ENCODE measurements at regions not wholly inside any gene's neighbourhood (a gene's known extent, or its start where the extent isn't known, plus 50 kb on each side); places are given as distances from the start of the nearest gene placed in this dataset.

DNA sequence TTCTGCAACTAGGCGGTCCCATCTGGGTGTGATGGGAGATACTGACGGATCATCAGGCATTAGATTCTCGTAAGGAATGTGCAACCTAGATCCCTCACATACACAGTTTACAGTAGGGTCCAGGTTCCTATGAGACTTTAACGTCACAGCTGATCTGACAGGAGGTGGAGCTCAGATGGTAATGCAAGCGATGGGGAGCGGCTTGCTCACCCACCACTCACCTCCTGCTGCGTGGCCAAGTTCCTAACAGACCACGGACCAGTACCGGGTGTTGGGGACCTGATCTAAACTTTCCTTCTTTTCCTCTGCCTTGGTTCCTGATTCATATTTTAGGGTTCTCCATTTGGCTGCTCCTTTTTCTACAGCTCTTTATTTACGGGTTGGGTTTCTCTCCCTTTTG is 479.8 kb downstream of the BCAT1 start:
- CTCF ChIA-PET, result interaction anchor here (1.0 kb wide), 1 partner anchor 108 kb away, joined by 3 read pairs; no protein-coding TSS in a partner anchor
- H3K9ac ChIP-seq (ENCODE audit: low read length), result no peak overlapping the region
- no peak for ATAC-seq (ENCODE audit: low read depth)
- 93% methylated on average over 6 of the region's 10 CpGs for WGBS (ENCODE audit: insufficient coverage)
- H4K20me1 ChIP-seq (ENCODE audit: control insufficient read depth, insufficient read depth, low read length, poor library complexity, severe bottlenecking), result no peaks in the 10 kb centered on the region
- intact Hi-C loops (cut with micrococcal nuclease), result no loop called here
- H3K79me2 ChIP-seq (ENCODE audit: control insufficient read depth, insufficient read depth, low read length), result no peaks in the 10 kb centered on the region
- no peak for DNase-seq
- Mint-ChIP-seq H3K4me1 (peaks cover 4% of the 10 kb centered on the region), H3K4me3 (no peak overlapping the region), H3K27me3 (no peaks in the 10 kb centered on the region), H3K27ac (no peak overlapping the region), H3K9me3 (ENCODE audit: insufficient read depth) (no peaks in the 10 kb centered on the region)
- H3K36me3 ChIP-seq (replicated peaks in 1 of 2; ENCODE audit: control extremely low read depth in 1 of 2, control insufficient read depth in 1 of 2, extremely low read depth in 1 of 2, insufficient read depth in 2 of 2, low read length in 1 of 2), result no peaks in the 10 kb centered on the region
- no peak overlapping the region for H3K27ac ChIP-seq (ENCODE audit: low read length in 2 of 2)
- H3K9me3 ChIP-seq (ENCODE audit: control extremely low read depth in 1 of 3, control insufficient read depth in 2 of 3, insufficient read depth in 1 of 3, low read length in 2 of 3), result no peaks in the 10 kb centered on the region
- H3K27me3 ChIP-seq (replicated peaks in 1 of 4; ENCODE audit: control extremely low read depth in 1 of 4, control insufficient read depth in 3 of 4, insufficient read depth in 4 of 4, low read length in 3 of 4), result no peaks in the 10 kb centered on the region
- POLR2A ChIA-PET, result no interaction called here
- no peak for TF ChIP-seq EZH2 (IDR thresholded peaks at IDR 0.05; ENCODE audit: borderline replicate concordance, insufficient read depth, low read depth, low read length, poor library complexity, severe bottlenecking)
- TF ChIP-seq, protein P1, sequence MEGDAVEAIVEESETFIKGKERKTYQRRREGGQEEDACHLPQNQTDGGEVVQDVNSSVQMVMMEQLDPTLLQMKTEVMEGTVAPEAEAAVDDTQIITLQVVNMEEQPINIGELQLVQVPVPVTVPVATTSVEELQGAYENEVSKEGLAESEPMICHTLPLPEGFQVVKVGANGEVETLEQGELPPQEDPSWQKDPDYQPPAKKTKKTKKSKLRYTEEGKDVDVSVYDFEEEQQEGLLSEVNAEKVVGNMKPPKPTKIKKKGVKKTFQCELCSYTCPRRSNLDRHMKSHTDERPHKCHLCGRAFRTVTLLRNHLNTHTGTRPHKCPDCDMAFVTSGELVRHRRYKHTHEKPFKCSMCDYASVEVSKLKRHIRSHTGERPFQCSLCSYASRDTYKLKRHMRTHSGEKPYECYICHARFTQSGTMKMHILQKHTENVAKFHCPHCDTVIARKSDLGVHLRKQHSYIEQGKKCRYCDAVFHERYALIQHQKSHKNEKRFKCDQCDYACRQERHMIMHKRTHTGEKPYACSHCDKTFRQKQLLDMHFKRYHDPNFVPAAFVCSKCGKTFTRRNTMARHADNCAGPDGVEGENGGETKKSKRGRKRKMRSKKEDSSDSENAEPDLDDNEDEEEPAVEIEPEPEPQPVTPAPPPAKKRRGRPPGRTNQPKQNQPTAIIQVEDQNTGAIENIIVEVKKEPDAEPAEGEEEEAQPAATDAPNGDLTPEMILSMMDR (IDR thresholded peaks at IDR 0.05), result no peak
- no peak overlapping the region for H2AFZ ChIP-seq (ENCODE audit: insufficient read depth, low read depth, low read length, poor library complexity, severe bottlenecking)
- H3K4me3 ChIP-seq (ENCODE audit: control extremely low read depth in 1 of 5, extremely low read depth in 1 of 5, insufficient read depth in 1 of 5, low read depth in 2 of 5, low read length in 4 of 5), result no peak overlapping the region
- H3K4me1 ChIP-seq (ENCODE audit: control insufficient read depth in 2 of 2, insufficient read depth in 2 of 2, low read length in 2 of 2), result peaks cover 0 to 3% of the 10 kb centered on the region in 2 donors
- H3K4me2 ChIP-seq (replicated peaks; ENCODE audit: low read depth, low read length, poor library complexity, severe bottlenecking), result no peak overlapping the region

- Histone ChIP-seq H3K27me3 (replicated peaks in 1 of 4; ENCODE audit: control extremely low read depth in 1 of 4, control insufficient read depth in 3 of 4, insufficient read depth in 4 of 4, low read length in 3 of 4) (no peaks in the 10 kb centered on the region), H3K9ac (ENCODE audit: low read length) (no peak overlapping the region), H3K4me3 (ENCODE audit: control extremely low read depth in 1 of 5, extremely low read depth in 1 of 5, insufficient read depth in 1 of 5, low read depth in 2 of 5, low read length in 4 of 5) (no peak overlapping the region), H2AFZ (ENCODE audit: insufficient read depth, low read depth, low read length, poor library complexity, severe bottlenecking) (no peak overlapping the region), H3K36me3 (replicated peaks in 1 of 2; ENCODE audit: control extremely low read depth in 1 of 2, control insufficient read depth in 1 of 2, extremely low read depth in 1 of 2, insufficient read depth in 2 of 2, low read length in 1 of 2) (no peaks in the 10 kb centered on the region), H4K20me1 (ENCODE audit: control insufficient read depth, insufficient read depth, low read length, poor library complexity, severe bottlenecking) (no peaks in the 10 kb centered on the region), H3K27ac (ENCODE audit: low read length in 2 of 2) (no peak overlapping the region), H3K9me3 (ENCODE audit: control extremely low read depth in 1 of 3, control insufficient read depth in 2 of 3, insufficient read depth in 1 of 3, low read length in 2 of 3) (no peaks in the 10 kb centered on the region), H3K79me2 (ENCODE audit: control insufficient read depth, insufficient read depth, low read length) (no peaks in the 10 kb centered on the region), H3K4me1 (ENCODE audit: control insufficient read depth in 2 of 2, insufficient read depth in 2 of 2, low read length in 2 of 2) (peaks cover 0 to 3% of the 10 kb centered on the region in 2 donors), H3K4me2 (replicated peaks; ENCODE audit: low read depth, low read length, poor library complexity, severe bottlenecking) (no peak overlapping the region)
- intact Hi-C loops (cut with micrococcal nuclease), result no loop called here
- POLR2A ChIA-PET, result no interaction called here
- DNase-seq, result no peak
- CTCF ChIA-PET, result no interaction called here
- Mint-ChIP-seq H3K4me3 (no peak overlapping the region), H3K27ac (no peak overlapping the region), H3K9me3 (ENCODE audit: insufficient read depth) (no peaks in the 10 kb centered on the region), H3K4me1 (peaks cover 4% of the 10 kb centered on the region), H3K27me3 (no peaks in the 10 kb centered on the region)
- ATAC-seq (ENCODE audit: low read depth), result no peak
- no peak for TF ChIP-seq EZH2 (IDR thresholded peaks at IDR 0.05; ENCODE audit: borderline replicate concordance, insufficient read depth, low read depth, low read length, poor library complexity, severe bottlenecking)
- TF ChIP-seq, protein P1 (IDR thresholded peaks at IDR 0.05), result no peak
- 18% methylated on average over 3 of the region's 3 CpGs for WGBS (ENCODE audit: insufficient coverage)
Observed at GRCh38 chr12:24467226-24467625, 481.7 kb downstream of the BCAT1 start.
